ENCODE measurements at regions not wholly inside any gene's neighbourhood (a gene's known extent, or its start where the extent isn't known, plus 50 kb on each side); places are given as distances from the start of the nearest gene placed in this dataset.
"Not testable (repeated sequence)": the region's sequence is repeated elsewhere in the genome, so short reads cannot be mapped to it uniquely, and the experiment has no call there.

- no peak for ATAC-seq
- DNase-seq, result no peak
These were observed 606.2 kb upstream of the VRK2 start for GRCh38 chr2:57440437-57440836.

GRCh38 chr2:57443086-57443485, 603.5 kb upstream of the VRK2 start:
- ATAC-seq, result no peak

DNA sequence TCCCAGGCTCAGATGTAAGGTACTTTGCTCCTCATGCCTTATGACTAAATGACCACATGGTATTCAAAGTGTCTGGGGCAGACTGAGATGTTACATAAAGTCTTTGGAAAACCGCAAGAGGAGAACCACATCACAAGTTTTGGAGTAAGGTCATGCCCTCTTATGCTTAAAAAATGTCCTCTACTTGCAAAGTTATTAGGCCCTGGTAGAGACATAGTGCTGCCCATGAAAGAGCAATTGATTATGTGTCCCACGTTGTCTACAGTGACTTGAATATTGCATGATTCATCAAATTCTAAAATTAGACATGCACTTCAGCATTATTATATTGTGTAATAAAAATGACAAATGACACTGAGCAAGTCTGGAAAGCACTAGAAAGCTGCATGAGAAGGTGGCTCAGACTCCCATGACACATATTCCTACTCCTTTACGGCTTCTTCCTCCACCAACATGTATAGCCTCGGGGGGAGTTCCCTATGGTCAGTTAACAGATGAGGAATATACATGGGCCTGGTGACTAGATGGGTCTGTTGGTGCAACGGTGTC, 602.6 kb upstream of the VRK2 start:
- DNase-seq (no peak), ATAC-seq (no peak)

More at GRCh38 chr2:57443086-57443485, 603.5 kb upstream of the VRK2 start:
- no peak for DNase-seq

DNA sequence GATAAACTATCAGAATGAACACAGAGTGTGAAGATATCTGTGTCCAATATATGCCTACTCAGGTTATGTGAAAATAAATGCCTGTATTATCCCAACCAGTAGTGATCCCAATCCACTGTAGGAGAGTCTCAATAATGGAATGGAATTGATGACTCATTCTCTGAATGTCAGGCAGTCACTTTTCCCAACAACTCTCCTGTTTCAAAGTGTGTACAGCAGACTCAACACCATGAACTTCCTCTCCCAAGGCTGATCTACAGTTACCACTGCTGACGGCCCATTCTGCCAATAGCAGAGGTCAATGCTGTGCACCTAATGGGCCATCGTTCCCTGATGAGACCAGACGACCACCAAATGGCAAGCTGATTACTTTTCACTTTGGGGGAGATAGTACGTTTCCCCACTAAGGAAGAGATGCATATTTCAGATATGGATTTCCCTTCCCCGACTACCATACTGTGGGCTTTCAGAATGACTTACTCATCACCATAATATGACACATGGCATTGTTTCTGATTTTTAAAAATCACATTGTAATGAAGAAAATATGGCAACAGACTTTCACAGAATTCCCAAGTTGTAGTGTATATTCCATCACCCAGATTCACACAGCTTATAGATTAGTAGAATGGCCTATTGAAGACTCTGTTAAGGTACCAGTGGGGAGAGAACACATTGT, 601.7 kb upstream of the VRK2 start:
- ATAC-seq, result no peak
- no peak for DNase-seq

DNA sequence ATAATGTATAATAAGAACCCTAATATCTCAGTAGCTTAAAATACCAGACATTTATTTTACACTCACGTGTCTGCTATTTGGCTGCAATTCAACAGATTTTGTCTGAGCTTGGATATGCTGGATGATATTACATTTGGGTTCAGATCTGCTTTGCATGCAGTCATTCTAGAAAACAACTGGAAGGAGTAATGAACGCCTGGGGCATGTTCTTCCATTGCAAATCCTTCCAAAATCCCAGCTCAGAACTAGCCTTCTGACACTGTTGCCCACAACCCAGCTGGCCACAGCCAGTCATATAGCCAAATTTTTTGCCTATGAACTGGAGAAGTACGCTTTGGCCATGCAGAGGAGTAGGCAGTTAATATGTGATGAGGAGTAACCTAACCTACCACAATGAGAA, 597.8 kb upstream of the VRK2 start:
- no peak for DNase-seq
- no peak for ATAC-seq

DNA sequence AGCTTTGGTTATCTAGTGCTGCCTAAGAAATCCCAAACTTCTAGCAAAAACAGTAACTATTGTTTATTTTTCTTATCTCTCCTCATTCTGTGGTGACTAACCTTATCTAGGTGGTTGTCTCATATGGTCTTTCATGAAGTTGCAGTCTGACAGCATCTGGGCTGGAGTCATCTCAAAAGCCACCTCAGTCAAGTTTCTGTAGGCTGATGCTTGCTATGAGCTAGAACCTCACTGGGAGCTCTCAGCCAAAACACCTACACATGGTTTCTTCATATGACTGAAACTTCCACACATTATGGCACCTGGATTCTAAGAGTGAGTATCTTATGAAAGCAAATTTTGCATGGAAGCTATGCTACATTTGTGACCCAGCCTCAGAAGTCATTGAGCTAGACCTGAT, 596.4 kb upstream of the VRK2 start:
- ATAC-seq (peak; percentile 36), DNase-seq (no peak)

DNA sequence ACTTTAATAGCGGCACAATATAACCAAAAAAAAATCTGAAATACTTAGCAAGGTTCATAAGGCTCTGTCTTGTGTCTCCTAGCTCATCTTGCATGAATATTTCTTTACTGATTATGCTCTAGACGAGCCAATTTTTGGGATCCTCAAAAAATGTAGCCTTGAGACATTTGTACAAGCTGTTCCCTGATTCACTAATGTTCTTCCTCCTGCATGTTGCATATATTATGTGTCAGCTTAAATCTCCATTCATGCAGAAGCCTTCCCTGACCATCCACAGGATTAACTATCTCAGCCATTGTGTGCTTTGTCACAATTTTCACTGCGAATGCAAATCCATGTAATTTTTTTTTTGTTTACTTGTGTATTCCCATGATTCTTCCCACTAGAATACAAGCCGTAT, 594.0 kb upstream of the VRK2 start:
- no peak for ATAC-seq
- no peak for DNase-seq

DNA sequence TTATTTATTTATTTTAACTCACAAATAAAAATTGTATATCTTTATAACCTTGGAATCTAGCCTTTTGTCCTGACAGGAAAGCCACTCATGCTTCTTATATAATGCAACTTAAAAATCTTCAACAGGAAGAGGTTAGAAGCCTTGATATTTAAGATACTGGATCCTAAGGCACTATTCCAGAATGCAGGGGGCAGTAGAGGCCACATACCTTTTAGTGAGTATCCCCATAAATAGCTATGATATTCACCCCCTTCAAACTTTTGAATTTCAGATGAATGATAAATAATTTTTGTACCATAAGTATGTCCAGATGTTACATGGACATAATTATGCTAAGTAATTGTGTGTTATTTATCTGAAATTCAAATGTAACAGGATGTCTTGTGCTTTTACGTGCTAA, 592.7 kb upstream of the VRK2 start:
- ATAC-seq (no peak), DNase-seq (no peak)

DNA sequence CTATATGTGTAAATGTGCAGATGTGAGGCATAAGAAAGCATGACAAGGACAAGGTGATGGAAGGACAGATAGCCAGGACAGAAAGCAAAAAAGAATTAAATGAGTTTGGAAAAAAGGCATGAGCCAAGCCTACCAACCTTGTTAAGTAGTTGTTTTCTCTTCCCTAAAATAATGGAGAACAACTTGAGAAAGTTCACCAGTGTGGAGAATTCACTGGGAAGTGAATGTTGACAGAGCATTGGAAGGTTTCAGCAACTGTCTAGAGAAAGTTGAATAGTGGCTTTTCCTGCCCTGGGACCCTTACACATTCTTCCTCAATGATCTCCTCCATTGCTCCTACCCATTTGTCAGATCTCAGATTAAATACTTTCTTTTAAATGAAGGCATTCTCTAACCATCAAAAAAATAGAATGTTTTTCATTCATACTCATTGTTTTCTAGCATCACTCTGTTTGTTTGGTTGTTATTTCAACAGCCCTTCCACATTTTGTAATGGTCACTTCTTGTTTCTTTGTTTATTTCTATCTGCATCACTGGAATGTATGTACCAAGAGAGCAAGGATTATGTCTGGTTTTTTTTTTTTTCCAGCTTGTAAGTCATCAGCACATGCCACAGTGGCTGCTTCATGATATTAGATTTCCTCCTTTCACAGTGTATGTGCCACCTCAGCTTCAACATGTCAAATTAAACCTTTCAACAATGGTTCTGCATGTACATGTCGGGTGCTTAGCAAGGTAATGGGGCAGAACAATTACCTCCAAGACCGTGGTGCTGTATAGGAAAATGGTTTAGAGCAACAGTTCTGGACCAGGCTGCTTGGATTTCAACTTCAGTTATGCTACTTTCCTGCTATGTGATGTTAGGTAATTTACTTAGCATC, 586.0 kb upstream of the VRK2 start:
- no peak for DNase-seq
- ATAC-seq, result no peak

GRCh38 chr2:57461624-57462023, 585.0 kb upstream of the VRK2 start:
- DNase-seq, result no peak
- no peak for ATAC-seq

- ATAC-seq (no peak), DNase-seq (no peak)
These were observed 581.5 kb upstream of the VRK2 start for GRCh38 chr2:57465067-57465466.

GRCh38 chr2:57465967-57466366, 580.6 kb upstream of the VRK2 start:
- no peak for ATAC-seq
- DNase-seq, result no peak

GRCh38 chr2:57475391-57475790, 571.2 kb upstream of the VRK2 start:
- ATAC-seq (no peak), DNase-seq (no peak)

DNA sequence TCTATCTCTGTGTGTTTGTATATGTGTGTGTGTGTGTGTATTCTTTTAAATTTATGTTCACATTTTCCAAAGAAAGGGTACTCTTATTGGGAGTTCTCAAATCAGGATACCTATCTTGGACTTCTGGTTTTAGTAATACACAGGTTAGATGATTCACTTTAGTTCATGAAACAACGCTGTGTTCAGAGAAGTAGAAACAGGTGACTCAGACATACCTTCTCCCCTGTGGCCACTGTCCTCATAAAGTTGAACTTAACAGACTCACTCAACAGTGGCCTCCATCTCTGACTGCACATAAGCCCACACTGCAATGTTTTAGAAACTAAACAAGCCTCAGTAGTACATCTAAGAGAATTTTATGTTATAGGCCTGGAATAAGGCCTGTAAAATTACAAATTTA, 566.6 kb upstream of the VRK2 start:
- ATAC-seq (no peak), DNase-seq (no peak)

DNA sequence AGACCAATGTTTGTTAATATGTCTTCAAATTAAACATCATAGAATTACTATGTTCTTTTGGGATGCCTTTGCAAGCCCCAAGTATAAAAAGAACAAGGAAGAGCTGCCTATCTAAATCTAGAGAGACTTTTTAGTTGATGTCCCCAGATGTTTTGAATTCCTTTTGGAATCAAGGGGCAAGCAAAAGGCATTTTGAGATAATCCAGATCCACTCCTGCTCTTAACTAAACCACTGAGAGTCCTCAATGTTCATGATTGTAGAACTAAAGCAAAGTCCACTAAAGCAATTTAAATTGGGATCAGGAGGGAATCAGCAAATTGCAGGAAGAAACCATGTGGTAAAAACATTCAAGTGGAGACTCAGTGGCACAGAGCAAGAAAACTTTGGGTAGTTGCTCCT, 558.5 kb upstream of the VRK2 start:
- DNase-seq (no peak), ATAC-seq (no peak)

GRCh38 chr2:57490741-57491140, 555.9 kb upstream of the VRK2 start:
- DNase-seq (no peak), ATAC-seq (no peak)

GRCh38 chr2:57491213-57491612, 555.4 kb upstream of the VRK2 start:
- no peak for DNase-seq
- ATAC-seq, result no peak

GRCh38 chr2:57493966-57494365, 552.6 kb upstream of the VRK2 start:
- ATAC-seq, DNase-seq: not testable (repeated sequence)

DNA sequence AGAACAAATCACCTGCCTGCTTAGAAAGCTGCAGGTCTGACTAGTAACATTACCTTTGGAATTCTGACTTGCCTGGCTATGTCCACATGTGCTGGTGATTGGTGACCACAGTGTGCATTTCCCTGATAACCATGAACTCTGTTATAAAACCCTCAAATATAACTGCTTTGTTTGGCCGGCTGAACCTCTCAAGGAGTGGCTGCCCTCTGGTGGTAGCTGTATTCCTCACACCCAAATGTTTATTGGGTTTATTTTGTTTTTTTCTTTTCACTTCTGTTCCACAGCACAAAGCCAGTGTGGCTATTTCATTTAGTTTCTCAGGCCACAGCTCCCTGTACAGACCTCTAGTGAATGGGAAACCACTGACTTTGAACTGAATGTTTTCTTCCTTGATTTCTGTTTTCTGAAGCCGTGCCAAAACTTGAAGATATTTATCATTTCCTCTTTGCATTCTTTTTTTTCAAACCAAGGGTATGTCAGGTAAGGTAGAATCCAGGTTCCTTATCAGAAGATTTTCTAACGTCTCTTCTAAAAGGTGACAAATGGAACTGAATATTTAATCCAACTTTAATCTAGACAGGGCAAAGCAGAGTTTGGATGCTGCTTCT, 549.0 kb upstream of the VRK2 start:
- DNase-seq (peak; percentile 42), ATAC-seq (no peak)

DNA sequence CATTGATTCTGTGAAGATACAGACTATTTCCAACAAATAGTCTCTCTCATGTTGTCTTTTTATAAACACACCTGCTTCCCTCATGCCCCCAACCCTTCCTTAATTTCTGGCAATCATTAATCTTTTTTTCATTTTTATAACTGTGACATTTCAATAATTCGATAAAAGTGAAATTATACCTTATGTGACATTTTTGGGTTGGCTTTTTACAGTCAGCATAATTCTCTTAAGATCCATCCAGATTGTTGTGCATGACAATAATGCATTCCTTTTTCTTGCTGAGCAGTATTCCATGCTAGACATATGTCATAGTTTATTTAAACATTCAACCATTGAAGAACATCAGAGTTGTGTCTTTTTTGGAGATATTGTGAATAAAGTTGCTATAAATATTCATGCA, 541.8 kb upstream of the VRK2 start:
- ATAC-seq, result no peak

DNA sequence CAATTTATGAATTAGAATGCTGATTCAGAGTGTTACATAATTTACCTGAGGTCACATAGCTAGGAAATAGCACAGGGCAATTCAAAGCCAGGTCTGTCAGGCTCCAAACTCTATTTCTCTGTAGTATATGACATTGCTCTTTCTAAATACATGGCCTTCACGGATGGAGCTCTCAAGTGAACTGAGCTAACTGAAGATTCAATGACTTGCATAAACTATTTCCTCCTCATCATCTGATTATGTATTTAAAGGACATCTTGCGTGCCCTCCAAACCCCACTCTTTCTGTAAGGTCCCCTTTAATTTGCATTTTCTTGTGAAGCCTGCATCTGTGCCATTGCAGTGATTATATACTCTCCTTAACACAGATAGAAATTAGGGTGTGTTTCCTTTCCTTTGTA, 537.4 kb upstream of the VRK2 start:
- no peak for DNase-seq
- ATAC-seq, result no peak

More for the DNA sequence above, 541.8 kb upstream of the VRK2 start:
- no peak for DNase-seq

DNA sequence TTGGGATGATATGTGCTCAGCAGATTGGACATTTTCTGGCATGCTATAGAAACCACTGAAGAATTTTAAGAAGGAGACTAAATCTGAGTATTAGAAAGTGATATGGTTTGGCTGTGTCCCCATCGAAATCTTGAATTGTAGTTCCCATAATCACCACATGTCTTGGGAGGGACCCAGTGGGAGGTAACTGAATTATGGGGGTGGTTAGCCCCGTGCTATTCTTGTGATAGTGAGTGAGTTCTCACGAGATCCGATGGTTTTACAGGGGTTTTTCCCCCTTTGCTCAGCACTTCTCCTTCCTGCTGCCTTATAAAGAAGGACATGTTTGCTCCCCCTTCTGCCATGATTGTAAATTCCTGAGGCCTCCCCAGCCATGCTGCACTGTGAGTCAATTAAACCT, 535.9 kb upstream of the VRK2 start:
- DNase-seq, result no peak
- no peak for ATAC-seq

GRCh38 chr2:57515366-57515765, 531.2 kb upstream of the VRK2 start:
- no peak for DNase-seq
- ATAC-seq, result no peak
